AG20443 (cell line): ENCODE measurements at regions not wholly inside any gene's neighbourhood (a gene's known extent, or its start where the extent isn't known, plus 50 kb on each side); places are given as distances from the start of the nearest gene placed in this dataset.
"Not testable (repeated sequence)": the region's sequence is repeated elsewhere in the genome, so short reads cannot be mapped to it uniquely, and the experiment has no call there.

Experiments
- DNase-seq: peaks from one replicate; pipeline ENCODE4 v3.0.0; 2012; ENCODE audit warnings: low spot score, mixed read lengths

- DNase-seq, result peak; percentile 68
Observed at GRCh38 chr16:59632276-59632855, 898.2 kb upstream of the GOT2 start.

GRCh38 chr16:59624381-59624780 lies 890.3 kb upstream of the GOT2 start:
- not testable (repeated sequence) for DNase-seq

GRCh38 chr16:59614466-59615240 lies 880.5 kb upstream of the GOT2 start:
- DNase-seq, result no peak

- not testable (repeated sequence) for DNase-seq
Observed at GRCh38 chr16:59612910-59613620, 878.9 kb upstream of the GOT2 start.

- DNase-seq, result no peak
Observed at GRCh38 chr16:59612094-59612493, 878.0 kb upstream of the GOT2 start.

- no peak for DNase-seq
Observed at GRCh38 chr16:59611556-59611955, 877.4 kb upstream of the GOT2 start.

GRCh38 chr16:59605706-59606105 lies 871.6 kb upstream of the GOT2 start:
- DNase-seq, result no peak

- DNase-seq, result peak; percentile 11
Observed at GRCh38 chr16:59604354-59604753, 870.2 kb upstream of the GOT2 start.

GRCh38 chr16:59601452-59601851 lies 867.3 kb upstream of the GOT2 start:
- no peak for DNase-seq

GRCh38 chr16:59597269-59597668 lies 863.2 kb upstream of the GOT2 start:
- no peak for DNase-seq

GRCh38 chr16:59596693-59597092 lies 862.6 kb upstream of the GOT2 start:
- no peak for DNase-seq

- DNase-seq, result peak; percentile 68
Observed at GRCh38 chr16:59593194-59593661, 859.1 kb upstream of the GOT2 start.

- DNase-seq, result peak; percentile 19
Observed at GRCh38 chr16:59591480-59591879, 857.4 kb upstream of the GOT2 start.

GRCh38 chr16:59590845-59591244 lies 856.7 kb upstream of the GOT2 start:
- no peak for DNase-seq

- no peak for DNase-seq
Observed at GRCh38 chr16:59586331-59586730, 852.2 kb upstream of the GOT2 start.

GRCh38 chr16:59574296-59574695 lies 840.2 kb upstream of the GOT2 start:
- no peak for DNase-seq

- peak; percentile 45 for DNase-seq
Observed at GRCh38 chr16:59573528-59574271, 839.6 kb upstream of the GOT2 start.

GRCh38 chr16:59567496-59567895 lies 833.4 kb upstream of the GOT2 start:
- DNase-seq, result no peak

- DNase-seq, result no peak
Observed at GRCh38 chr16:59566446-59566845, 832.3 kb upstream of the GOT2 start.

GRCh38 chr16:59558679-59559078 lies 824.6 kb upstream of the GOT2 start:
- no peak for DNase-seq

- no peak for DNase-seq
Observed at GRCh38 chr16:59552164-59552563, 818.0 kb upstream of the GOT2 start.

- no peak for DNase-seq
Observed at GRCh38 chr16:59545721-59546120, 811.6 kb upstream of the GOT2 start.
